ENCODE measurements at regions not wholly inside any gene's neighbourhood (a gene's known extent, or its start where the extent isn't known, plus 50 kb on each side); places are given as distances from the start of the nearest gene placed in this dataset.

DNA sequence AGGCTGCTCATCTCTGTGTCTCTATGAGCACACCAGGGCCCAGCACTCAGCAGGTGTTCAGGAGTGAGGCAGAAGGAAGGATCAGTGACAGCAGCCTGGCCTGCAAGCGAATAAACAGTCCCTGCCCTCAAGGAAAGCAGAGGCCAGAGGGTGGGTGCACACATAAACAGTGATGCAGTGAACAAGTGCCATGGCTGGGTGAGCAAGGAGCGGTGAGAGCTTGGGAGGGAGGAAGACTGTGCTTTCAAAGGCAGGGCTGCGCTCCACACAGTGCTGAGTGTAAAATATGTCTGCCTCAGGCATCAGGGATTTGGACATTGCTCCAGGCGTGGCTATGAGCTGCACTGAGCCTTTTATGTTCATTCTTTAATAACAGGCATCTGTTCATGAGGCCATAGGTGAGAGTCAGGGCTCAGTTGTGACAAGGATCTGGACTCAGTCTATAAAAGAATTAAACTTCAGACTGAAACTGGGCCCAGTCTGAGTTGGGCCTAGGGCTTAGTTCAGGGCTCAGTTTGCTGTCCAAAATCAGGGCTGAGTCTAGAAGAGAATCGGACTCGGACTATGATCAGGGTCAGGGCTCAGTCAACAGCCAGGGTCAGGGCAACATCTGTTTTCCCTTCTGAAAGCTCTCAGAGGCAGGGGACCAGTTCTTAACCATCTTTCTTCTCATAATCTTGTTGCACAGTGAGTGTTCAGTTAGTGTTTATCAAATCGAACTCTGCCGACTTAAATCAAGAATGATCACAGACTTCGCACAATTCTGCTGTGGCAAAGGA lies 213.7 kb downstream of the FOXD2 start:
- Mint-ChIP-seq H3K27ac (no peak overlapping the region), H3K36me3 (ENCODE audit: low read depth) (no peaks in the 10 kb centered on the region), H3K9me3 (no peaks in the 10 kb centered on the region), H3K27me3 (ENCODE audit: insufficient read depth) (peaks cover 29% of the 10 kb centered on the region), H3K4me1 (ENCODE audit: low read depth) (peaks cover 17% of the 10 kb centered on the region), H3K4me3 (no peak overlapping the region)
- TF ChIP-seq, protein P1, sequence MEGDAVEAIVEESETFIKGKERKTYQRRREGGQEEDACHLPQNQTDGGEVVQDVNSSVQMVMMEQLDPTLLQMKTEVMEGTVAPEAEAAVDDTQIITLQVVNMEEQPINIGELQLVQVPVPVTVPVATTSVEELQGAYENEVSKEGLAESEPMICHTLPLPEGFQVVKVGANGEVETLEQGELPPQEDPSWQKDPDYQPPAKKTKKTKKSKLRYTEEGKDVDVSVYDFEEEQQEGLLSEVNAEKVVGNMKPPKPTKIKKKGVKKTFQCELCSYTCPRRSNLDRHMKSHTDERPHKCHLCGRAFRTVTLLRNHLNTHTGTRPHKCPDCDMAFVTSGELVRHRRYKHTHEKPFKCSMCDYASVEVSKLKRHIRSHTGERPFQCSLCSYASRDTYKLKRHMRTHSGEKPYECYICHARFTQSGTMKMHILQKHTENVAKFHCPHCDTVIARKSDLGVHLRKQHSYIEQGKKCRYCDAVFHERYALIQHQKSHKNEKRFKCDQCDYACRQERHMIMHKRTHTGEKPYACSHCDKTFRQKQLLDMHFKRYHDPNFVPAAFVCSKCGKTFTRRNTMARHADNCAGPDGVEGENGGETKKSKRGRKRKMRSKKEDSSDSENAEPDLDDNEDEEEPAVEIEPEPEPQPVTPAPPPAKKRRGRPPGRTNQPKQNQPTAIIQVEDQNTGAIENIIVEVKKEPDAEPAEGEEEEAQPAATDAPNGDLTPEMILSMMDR (IDR thresholded peaks at IDR 0.05) = no peak
- DNase-seq = no peak

DNA sequence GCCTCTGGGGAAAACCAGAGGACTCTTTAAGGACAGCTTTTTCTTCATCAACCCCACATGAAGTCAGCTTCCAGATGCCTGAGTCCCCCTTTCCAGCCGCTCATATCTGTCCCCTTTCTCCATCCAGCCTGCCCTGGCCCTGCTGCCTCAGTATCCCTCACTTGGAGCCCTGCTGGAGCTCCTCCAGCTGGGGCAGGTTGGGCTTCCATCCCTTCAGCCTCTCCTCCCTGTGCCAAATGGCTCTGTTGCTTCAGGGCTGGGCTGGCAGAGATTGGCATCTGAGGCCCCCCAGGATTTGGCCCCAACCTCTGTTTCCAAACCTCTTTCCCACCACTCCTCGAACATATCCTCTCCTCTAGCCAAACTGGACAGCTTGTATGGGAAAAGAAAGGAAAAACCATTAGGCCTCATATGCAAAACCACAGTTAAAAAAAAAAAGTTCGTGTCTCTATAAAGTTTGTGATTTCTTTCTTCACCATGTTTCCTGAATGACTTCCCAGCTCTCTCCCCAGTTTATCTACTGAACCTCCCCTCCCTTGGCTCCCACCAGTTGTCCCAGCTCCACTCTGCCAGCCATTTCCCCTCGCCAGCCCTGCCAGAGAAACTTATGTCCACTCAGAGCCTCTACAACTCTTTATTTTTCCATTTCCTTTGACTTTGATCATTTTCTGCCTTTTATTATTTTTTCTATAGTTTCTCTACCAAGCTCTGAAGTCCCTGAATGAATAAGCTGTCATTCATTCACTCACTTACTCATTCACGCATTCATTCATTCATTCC lies 217.9 kb downstream of the FOXD2 start:
- DNase-seq = no peak
- Mint-ChIP-seq H3K4me3 (no peak overlapping the region), H3K4me1 (ENCODE audit: low read depth) (peaks cover 8% of the 10 kb centered on the region), H3K36me3 (ENCODE audit: low read depth) (no peaks in the 10 kb centered on the region), H3K9me3 (no peaks in the 10 kb centered on the region; the same call in 1 of the 2 replicates), H3K27me3 (ENCODE audit: insufficient read depth) (peaks cover 17% of the 10 kb centered on the region), H3K27ac (no peak overlapping the region)
- TF ChIP-seq, protein P1 (IDR thresholded peaks at IDR 0.05) = no peak

DNA sequence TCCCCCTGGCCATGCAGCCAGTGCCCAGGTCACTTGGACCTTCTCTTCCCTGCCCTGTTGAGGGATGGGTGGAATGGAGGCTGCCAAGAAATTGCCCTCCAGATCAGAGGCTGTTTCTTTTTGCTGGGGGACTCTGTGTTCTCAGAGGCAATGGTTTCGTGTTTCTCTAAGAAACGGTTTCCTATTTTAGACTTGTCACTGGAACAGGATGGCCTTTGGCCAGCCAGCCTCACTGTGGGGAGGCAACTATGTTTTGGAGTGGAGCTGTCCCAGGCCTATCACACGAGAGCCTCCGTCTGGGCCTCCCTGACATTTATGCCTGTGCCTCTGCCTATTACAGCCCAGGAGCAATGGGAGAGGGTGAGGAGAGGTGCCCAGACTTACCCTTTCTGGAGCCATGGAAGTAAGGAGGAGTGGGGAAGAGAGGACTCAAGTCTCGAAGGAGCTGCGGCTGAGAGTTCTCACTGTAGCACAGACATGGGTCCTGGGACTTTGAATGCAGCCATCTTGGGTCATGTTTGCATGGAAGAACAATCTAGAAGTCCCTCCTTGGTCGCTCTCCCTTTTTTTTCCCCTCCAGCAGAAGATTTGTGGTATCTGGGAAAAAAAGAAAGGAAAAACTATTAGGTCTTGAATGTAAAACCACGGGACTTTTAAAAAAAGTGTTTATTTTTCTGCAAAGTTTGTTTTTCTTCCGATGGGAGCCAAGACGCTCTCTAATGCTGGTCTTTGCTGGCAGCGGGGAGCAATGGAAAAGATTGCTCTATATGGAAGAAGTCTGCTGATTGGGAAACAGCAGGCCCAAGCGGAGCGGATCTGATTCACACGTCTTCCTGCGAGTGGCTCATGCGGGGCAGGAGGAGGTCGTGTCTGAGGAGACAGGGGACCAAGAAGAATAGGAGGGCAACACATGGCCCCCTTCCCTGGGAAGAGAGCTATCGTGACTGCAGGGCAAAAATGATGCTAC lies 219.2 kb downstream of the FOXD2 start:
- no peaks in the 10 kb centered on the region; the same call in 1 of the 2 replicates for H3K9me3 Mint-ChIP-seq
- no peak overlapping the region for H3K27ac Mint-ChIP-seq
- no peak overlapping the region for H3K4me3 Mint-ChIP-seq
- no peaks in the 10 kb centered on the region for H3K36me3 Mint-ChIP-seq (ENCODE audit: low read depth)
- no peaks in the 10 kb centered on the region; the same call in 1 of the 2 replicates for H3K4me1 Mint-ChIP-seq (ENCODE audit: low read depth)
- peaks cover 19% of the 10 kb centered on the region for H3K27me3 Mint-ChIP-seq (ENCODE audit: insufficient read depth)
- TF ChIP-seq, protein P1 (IDR thresholded peaks at IDR 0.05) = no peak
- DNase-seq = no peak

DNA sequence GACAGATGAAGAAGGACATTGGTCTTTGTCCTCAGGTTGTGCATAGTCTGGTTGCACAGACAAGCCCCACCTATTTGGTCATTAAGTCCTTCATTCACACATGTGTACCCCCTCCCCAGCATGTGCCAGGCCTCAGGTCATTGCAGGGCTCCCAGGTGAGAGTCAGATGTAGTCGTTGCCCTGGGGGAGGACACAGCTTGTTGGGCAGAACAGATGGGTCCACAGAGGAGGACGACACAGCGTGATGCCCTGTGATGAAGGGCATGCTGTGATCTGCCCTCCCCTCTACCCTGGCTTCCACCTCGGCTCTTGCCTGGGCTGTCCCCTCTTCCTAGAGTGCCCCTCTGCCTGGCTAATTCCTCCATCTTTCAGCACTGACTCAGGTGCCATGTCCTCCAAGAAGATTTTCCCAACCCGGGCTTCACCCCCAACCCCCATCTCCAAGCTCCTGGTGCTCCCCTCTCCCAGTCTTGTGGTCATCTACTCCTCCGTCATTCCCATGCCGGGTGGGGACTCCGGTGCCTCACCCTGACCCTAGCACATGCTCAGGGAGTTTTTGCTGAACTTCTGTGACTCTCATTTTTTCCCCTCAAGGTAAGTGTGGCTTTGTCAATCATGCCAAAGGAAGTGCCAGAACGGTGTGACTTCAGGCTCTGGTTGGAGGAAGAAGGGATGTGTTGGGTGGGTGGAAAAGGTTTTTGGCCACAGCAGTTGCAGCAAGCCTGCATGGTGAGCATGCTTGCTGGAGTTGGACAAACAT lies 220.5 kb downstream of the FOXD2 start:
- TF ChIP-seq, protein P1 (IDR thresholded peaks at IDR 0.05) = no peak
- Mint-ChIP-seq H3K4me1 (ENCODE audit: low read depth) (no peaks in the 10 kb centered on the region; the same call in 1 of the 2 replicates), H3K27ac (no peak overlapping the region), H3K36me3 (ENCODE audit: low read depth) (no peaks in the 10 kb centered on the region), H3K27me3 (ENCODE audit: insufficient read depth) (peaks cover 13% of the 10 kb centered on the region), H3K4me3 (no peak overlapping the region), H3K9me3 (no peaks in the 10 kb centered on the region; the same call in 1 of the 2 replicates)
- no peak for DNase-seq
